ENCODE measurements at regions not wholly inside any gene's neighbourhood (a gene's known extent, or its start where the extent isn't known, plus 50 kb on each side); places are given as distances from the start of the nearest gene placed in this dataset.

- no peak for TF ChIP-seq YY1 (IDR thresholded peaks at IDR 0.05; ENCODE audit: insufficient read depth, insufficient read length)
- no peak for TF ChIP-seq ZNF274 (IDR thresholded peaks at IDR 0.05; ENCODE audit: low read depth, low read length)
Observed at GRCh38 chr4:129377131-129377845, 281.3 kb downstream of the C4orf33 start.
